ENCODE measurements at regions not wholly inside any gene's neighbourhood (a gene's known extent, or its start where the extent isn't known, plus 50 kb on each side); places are given as distances from the start of the nearest gene placed in this dataset.

- no peak for TF ChIP-seq CTCF (conservative IDR thresholded peaks at IDR 0.05; ENCODE audit: low read depth, low read length)
- no peak for TF ChIP-seq EZH2 (IDR thresholded peaks at IDR 0.05; ENCODE audit: low read length, unreplicated experiment)
- no peak for TF ChIP-seq EZH2phosphoT487 (IDR thresholded peaks at IDR 0.05; ENCODE audit: borderline replicate concordance, low read length)
Observed at GRCh38 chr16:65689726-65690125, 567.9 kb upstream of the CDH11 start.
